Gastrocnemius medialis (tissue), 4 donors: ENCODE measurements at regions not wholly inside any gene's neighbourhood (a gene's known extent, or its start where the extent isn't known, plus 50 kb on each side); places are given as distances from the start of the nearest gene placed in this dataset.

Experiments used
- POLR2A ChIP-seq, 2 donors: fragments of 450-650 bp; IDR thresholded peaks; one replicate each; pipeline ENCODE4 v1.6.1; 2017; ENCODE audit warnings: antibody characterized with exemption in 2 of 2, mild to moderate bottlenecking in 2 of 2, moderate library complexity in 2 of 2
- TF ChIP-seq, protein P1 (sequence below), 5 experiments: fragments of 450-650 bp in 3 of 5; fragments of 200-600 bp in 2 of 5; sonication (generic) in 2 of 5; IDR thresholded peaks in 4 of 5; conservative IDR thresholded peaks in 1 of 5; 1 replicate in 4 of 5; 2 replicates in 1 of 5; pipeline ENCODE4 v1.5.1; 2016 to 2019; ENCODE audit warnings: antibody characterized with exemption in 5 of 5, mild to moderate bottlenecking in 3 of 5, moderate library complexity in 3 of 5

DNA sequence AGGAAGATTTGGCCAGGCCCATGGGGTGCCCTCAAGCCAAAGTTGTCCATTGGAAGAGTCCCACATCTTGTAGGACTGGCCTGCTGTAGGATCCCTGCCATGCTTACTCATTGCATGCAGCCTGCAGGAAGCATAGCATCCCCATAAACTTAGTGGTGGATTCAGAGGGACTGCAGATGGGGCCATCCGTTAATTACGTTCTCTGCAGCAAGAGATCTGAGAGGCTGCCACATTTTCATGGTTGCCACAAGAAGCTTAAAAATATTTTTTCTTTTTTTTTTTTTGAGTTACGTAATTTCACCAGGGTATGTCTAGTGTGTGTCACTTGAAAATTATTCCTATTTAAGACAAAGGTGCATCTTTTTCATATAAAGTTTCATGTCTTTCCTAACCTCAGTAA lies 329.7 kb upstream of the USP24 start:
- TF ChIP-seq, protein P1, sequence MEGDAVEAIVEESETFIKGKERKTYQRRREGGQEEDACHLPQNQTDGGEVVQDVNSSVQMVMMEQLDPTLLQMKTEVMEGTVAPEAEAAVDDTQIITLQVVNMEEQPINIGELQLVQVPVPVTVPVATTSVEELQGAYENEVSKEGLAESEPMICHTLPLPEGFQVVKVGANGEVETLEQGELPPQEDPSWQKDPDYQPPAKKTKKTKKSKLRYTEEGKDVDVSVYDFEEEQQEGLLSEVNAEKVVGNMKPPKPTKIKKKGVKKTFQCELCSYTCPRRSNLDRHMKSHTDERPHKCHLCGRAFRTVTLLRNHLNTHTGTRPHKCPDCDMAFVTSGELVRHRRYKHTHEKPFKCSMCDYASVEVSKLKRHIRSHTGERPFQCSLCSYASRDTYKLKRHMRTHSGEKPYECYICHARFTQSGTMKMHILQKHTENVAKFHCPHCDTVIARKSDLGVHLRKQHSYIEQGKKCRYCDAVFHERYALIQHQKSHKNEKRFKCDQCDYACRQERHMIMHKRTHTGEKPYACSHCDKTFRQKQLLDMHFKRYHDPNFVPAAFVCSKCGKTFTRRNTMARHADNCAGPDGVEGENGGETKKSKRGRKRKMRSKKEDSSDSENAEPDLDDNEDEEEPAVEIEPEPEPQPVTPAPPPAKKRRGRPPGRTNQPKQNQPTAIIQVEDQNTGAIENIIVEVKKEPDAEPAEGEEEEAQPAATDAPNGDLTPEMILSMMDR (IDR thresholded peaks at IDR 0.05 in 4 of 5, conservative IDR thresholded peaks at IDR 0.05 in 1 of 5): no peak
- TF ChIP-seq POLR2A (IDR thresholded peaks at IDR 0.05): no peak
